ENCODE measurements at regions not wholly inside any gene's neighbourhood (a gene's known extent, or its start where the extent isn't known, plus 50 kb on each side); places are given as distances from the start of the nearest gene placed in this dataset.

DNA sequence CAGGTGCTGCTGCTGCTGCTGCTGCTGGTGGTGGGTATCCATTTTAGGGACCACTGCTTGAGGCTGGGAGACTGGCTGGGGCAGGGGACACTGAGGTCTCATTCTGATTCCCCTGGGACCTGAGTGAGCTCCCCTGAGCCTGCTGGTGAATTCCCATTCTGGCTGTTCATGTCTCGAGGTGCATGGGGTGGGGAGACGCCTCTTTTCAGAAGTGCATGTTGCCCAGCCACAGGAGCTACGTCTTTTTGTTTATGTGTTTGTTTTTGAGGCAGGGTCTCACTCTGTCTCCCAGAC, 133.4 kb downstream of the RHOU start:
- H3K36me3 ChIP-seq = no peaks in the 10 kb centered on the region
- no peak for TF ChIP-seq POLR2AphosphoS5 (IDR thresholded peaks at IDR 0.05)
- TF ChIP-seq POLR2A (IDR thresholded peaks at IDR 0.05) = no peak
- TF ChIP-seq, protein P1, sequence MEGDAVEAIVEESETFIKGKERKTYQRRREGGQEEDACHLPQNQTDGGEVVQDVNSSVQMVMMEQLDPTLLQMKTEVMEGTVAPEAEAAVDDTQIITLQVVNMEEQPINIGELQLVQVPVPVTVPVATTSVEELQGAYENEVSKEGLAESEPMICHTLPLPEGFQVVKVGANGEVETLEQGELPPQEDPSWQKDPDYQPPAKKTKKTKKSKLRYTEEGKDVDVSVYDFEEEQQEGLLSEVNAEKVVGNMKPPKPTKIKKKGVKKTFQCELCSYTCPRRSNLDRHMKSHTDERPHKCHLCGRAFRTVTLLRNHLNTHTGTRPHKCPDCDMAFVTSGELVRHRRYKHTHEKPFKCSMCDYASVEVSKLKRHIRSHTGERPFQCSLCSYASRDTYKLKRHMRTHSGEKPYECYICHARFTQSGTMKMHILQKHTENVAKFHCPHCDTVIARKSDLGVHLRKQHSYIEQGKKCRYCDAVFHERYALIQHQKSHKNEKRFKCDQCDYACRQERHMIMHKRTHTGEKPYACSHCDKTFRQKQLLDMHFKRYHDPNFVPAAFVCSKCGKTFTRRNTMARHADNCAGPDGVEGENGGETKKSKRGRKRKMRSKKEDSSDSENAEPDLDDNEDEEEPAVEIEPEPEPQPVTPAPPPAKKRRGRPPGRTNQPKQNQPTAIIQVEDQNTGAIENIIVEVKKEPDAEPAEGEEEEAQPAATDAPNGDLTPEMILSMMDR (IDR thresholded peaks at IDR 0.05) = no peak
- DNase-seq (ENCODE audit: low spot score) = no peak
- WGBS = 87% methylated on average over 3 of the region's 3 CpGs
- H3K4me3 ChIP-seq = no peak overlapping the region
- H3K27me3 ChIP-seq (replicated peaks; ENCODE audit: insufficient read depth) = no peaks in the 10 kb centered on the region
- intact Hi-C loops (cut with DNase I) = no loop called here
- no peak overlapping the region for H3K27ac ChIP-seq
- no peaks in the 10 kb centered on the region for H3K9me3 ChIP-seq
- peaks cover 4% of the 10 kb centered on the region for H3K4me1 ChIP-seq (replicated peaks)

GRCh38 chr1:228869312-228869824, 134.1 kb downstream of the RHOU start:
- H3K27me3 ChIP-seq (replicated peaks; ENCODE audit: insufficient read depth) = no peaks in the 10 kb centered on the region
- no peak overlapping the region for H3K27ac ChIP-seq
- no peak for DNase-seq (ENCODE audit: low spot score)
- H3K4me1 ChIP-seq (replicated peaks) = peaks cover 4% of the 10 kb centered on the region
- intact Hi-C loops (cut with DNase I) = no loop called here
- over 99% methylated on average over 7 of the region's 7 CpGs for WGBS
- H3K9me3 ChIP-seq = no peaks in the 10 kb centered on the region
- H3K36me3 ChIP-seq = no peaks in the 10 kb centered on the region
- H3K4me3 ChIP-seq = no peak overlapping the region
- no peak for TF ChIP-seq POLR2A (IDR thresholded peaks at IDR 0.05)
- TF ChIP-seq, protein P1 (IDR thresholded peaks at IDR 0.05) = no peak
- TF ChIP-seq POLR2AphosphoS5 (IDR thresholded peaks at IDR 0.05) = no peak

GRCh38 chr1:228870041-228870713, 134.9 kb downstream of the RHOU start:
- TF ChIP-seq POLR2AphosphoS5 (IDR thresholded peaks at IDR 0.05) (no peak), POLR2A (IDR thresholded peaks at IDR 0.05) (no peak)
- TF ChIP-seq, protein P1 (IDR thresholded peaks at IDR 0.05) = no peak
- H3K4me1 ChIP-seq (replicated peaks) = peaks cover 4% of the 10 kb centered on the region
- no peak for DNase-seq (ENCODE audit: low spot score)
- no peaks in the 10 kb centered on the region for H3K27me3 ChIP-seq (replicated peaks; ENCODE audit: insufficient read depth)
- H3K36me3 ChIP-seq = no peaks in the 10 kb centered on the region
- no peaks in the 10 kb centered on the region for H3K9me3 ChIP-seq
- no peak overlapping the region for H3K27ac ChIP-seq
- H3K4me3 ChIP-seq = no peak overlapping the region
- 90% methylated on average over 9 of the region's 9 CpGs for WGBS
- intact Hi-C loops (cut with DNase I) = no loop called here

DNA sequence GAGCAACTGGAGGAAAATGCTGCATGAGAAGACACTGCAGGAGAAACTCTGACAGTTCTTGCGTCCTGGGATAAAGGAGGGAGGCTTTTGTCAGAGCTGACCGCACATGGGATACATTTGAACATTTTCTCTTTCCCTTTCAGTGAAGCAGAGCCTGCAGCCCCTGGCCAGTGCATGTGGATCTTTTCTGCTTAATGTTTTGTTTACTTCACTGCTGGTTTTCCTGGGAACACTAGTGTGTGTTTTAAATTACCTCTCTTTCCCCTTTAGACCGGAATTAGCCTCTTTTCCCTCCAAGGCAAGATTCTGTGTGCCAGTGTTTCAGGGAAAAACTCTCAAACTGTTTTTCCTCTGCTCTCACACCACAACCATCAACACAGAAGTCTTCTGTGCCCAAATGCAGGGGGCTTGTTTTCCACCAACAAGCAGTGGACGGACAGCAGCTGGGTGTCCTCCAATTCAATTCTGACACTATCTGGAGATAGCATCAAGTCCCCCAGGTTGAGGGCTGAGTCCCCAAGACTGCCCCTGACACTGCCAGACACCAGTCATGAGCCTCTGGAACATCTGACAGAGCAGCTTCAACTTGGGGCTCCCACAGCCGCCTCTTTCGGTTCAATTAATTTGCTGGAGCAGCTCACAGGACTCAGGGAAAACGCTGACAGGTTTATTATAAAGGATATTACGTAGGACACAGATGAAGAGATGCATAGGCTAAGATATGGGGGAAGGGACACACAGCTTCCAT, 136.2 kb downstream of the RHOU start:
- DNase-seq (ENCODE audit: low spot score) = no peak
- intact Hi-C loops (cut with DNase I) = no loop called here
- Histone ChIP-seq H3K27me3 (replicated peaks; ENCODE audit: insufficient read depth) (no peaks in the 10 kb centered on the region), H3K4me1 (replicated peaks) (peaks cover 4% of the 10 kb centered on the region), H3K4me3 (no peak overlapping the region), H3K36me3 (no peaks in the 10 kb centered on the region), H3K27ac (no peak overlapping the region), H3K9me3 (no peaks in the 10 kb centered on the region)
- WGBS = 64% methylated on average over 8 of the region's 8 CpGs
- TF ChIP-seq POLR2AphosphoS5 (IDR thresholded peaks at IDR 0.05) (no peak), POLR2A (IDR thresholded peaks at IDR 0.05) (no peak)
- TF ChIP-seq, protein P1 (IDR thresholded peaks at IDR 0.05) = no peak

- H3K4me1 ChIP-seq (replicated peaks) = peaks cover under 1% of the 10 kb centered on the region
- no peaks in the 10 kb centered on the region for H3K36me3 ChIP-seq
- H3K27me3 ChIP-seq (replicated peaks; ENCODE audit: insufficient read depth) = no peaks in the 10 kb centered on the region
- H3K27ac ChIP-seq = no peak overlapping the region
- WGBS = 69% methylated on average over 7 of the region's 7 CpGs
- no peak for TF ChIP-seq POLR2A (IDR thresholded peaks at IDR 0.05)
- no peak for TF ChIP-seq POLR2AphosphoS5 (IDR thresholded peaks at IDR 0.05)
- TF ChIP-seq, protein P1 (IDR thresholded peaks at IDR 0.05) = no peak
- no peaks in the 10 kb centered on the region for H3K9me3 ChIP-seq
- no peak for DNase-seq (ENCODE audit: low spot score)
- no peak overlapping the region for H3K4me3 ChIP-seq
- intact Hi-C loops (cut with DNase I) = no loop called here
Observed at GRCh38 chr1:228872080-228872479, 136.8 kb downstream of the RHOU start.

Measured in prostate gland (tissue), 2 donors.